GM18511 (cell line): ENCODE measurements at regions not wholly inside any gene's neighbourhood (a gene's known extent, or its start where the extent isn't known, plus 50 kb on each side); places are given as distances from the start of the nearest gene placed in this dataset.
A peak's percentile ranks its signal among the peaks of the same experiment; 100 is the strongest.

Experiments
- ATAC-seq: cut with Tn5 transposase; IDR thresholded peaks from one replicate; pipeline ENCODE4 v1.9.1; 2021; ENCODE audit warnings: mild to moderate bottlenecking, moderate library complexity; ENCODE audit not compliant: unreplicated experiment

DNA sequence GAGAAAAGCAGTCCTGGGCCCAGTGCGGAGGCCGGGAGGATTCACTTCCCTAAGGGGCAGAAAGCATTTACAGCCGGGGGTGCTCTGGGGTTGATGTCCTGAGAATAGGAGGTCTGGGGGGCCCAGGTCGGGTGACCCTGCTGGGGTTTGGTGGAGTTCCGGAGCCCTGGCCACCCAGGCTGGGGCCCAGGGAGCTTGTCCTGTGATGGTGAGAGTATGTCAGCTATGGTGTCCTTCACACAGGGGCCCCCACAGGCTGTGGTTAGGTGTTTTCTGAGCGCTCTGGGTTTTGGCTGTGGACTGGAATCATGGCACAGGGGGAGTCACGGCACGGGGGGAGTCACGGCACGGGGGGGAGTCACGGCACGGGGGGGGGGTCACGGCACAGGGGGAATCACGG is 54.5 kb upstream of the TMEM18 start:
- no peak for ATAC-seq

- ATAC-seq: no peak
Observed at GRCh38 chr2:729376-729861, 52.2 kb upstream of the TMEM18 start.

GRCh38 chr2:728165-728564 is 51.0 kb upstream of the TMEM18 start:
- no peak for ATAC-seq

DNA sequence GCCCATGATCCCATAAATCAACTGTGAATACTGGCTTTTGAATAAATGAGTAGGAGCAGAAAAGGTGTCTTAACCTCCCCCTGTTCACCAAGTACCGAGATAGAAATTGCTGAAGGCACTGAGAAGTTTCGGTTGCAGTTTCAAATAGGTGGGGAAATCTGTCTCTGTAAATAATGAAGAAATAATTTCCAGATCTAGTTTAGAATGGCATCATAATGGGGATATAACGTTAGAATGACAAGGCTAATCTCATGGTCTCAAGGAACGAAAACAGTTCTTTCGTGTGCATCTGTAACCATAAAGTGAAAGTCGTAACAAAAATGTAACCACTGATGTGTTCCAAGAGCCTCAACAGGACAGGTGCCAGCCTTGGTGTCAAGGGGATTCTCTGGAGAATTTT is 49.9 kb upstream of the TMEM18 start:
- peak; percentile 84 for ATAC-seq
